OCI-LY1 (cell line): ENCODE measurements at regions not wholly inside any gene's neighbourhood (a gene's known extent, or its start where the extent isn't known, plus 50 kb on each side); places are given as distances from the start of the nearest gene placed in this dataset.

ENCODE experiments used
- H2AFZ ChIP-seq: fragments of 200-600 bp; sonication (generic), shearing (Covaris generic); 2 replicates; pipeline ENCODE4 v1.6.0; 2014; ENCODE audit warnings: antibody characterized with exemption, mild to moderate bottlenecking, low read length
- H3F3A ChIP-seq: fragments of 200-600 bp; sonication (generic), shearing (Covaris generic); 2 replicates; pipeline ENCODE4 v1.6.0; 2014; ENCODE audit warnings: mild to moderate bottlenecking, antibody characterized with exemption, low read length, moderate library complexity; ENCODE audit not compliant: insufficient read depth
- H3K27ac ChIP-seq: fragments of 200-600 bp; sonication (generic); 2 replicates; pipeline ENCODE4 v1.5.1; 2014; ENCODE audit warnings: low read length, mixed run types, mild to moderate bottlenecking, low read depth; ENCODE audit not compliant: poor library complexity, severe bottlenecking
- H3K27me3 ChIP-seq: fragments of 200-600 bp; sonication (generic); 2 replicates; pipeline ENCODE4 v1.6.0; 2014; ENCODE audit warnings: antibody characterized with exemption, mild to moderate bottlenecking, low read length, moderate library complexity; ENCODE audit not compliant: insufficient read depth
- H3K36me3 ChIP-seq: fragments of 200-600 bp; sonication (generic); 2 replicates; pipeline ENCODE4 v1.6.1; 2014; ENCODE audit warnings: mild to moderate bottlenecking, antibody characterized with exemption, low read length, moderate library complexity, mixed read lengths; ENCODE audit not compliant: insufficient read depth
- H3K4me1 ChIP-seq: fragments of 200-600 bp; sonication (generic); 2 replicates; pipeline ENCODE4 v1.5.1; 2014; ENCODE audit warnings: mild to moderate bottlenecking, low read length, moderate library complexity; ENCODE audit not compliant: insufficient read depth, severe bottlenecking
- H3K4me2 ChIP-seq: fragments of 200-600 bp; sonication (generic), shearing (Covaris generic); 2 replicates; pipeline ENCODE4 v1.6.1; 2014; ENCODE audit warnings: low read length
- H3K4me3 ChIP-seq: fragments of 200-600 bp; sonication (generic); 2 replicates; pipeline ENCODE4 v1.5.1; 2014; ENCODE audit warnings: low read length, low read depth, mild to moderate bottlenecking, mixed read lengths; ENCODE audit not compliant: poor library complexity, severe bottlenecking
- H3K79me2 ChIP-seq: fragments of 200-600 bp; shearing (Covaris generic); 2 replicates; pipeline ENCODE4 v1.6.1; 2016; ENCODE audit warnings: mixed run types, low read length, mixed read lengths; ENCODE audit not compliant: insufficient read depth
- H3K9ac ChIP-seq: fragments of 200-600 bp; sonication (generic), shearing (Covaris generic); 2 replicates; pipeline ENCODE4 v1.6.1; 2014; ENCODE audit warnings: mild to moderate bottlenecking, low read length, mixed read lengths
- H3K9me2 ChIP-seq: fragments of 200-600 bp; sonication (generic), shearing (Covaris generic); 2 replicates; pipeline ENCODE4 v1.6.1; 2014; ENCODE audit warnings: low read depth, mild to moderate bottlenecking, low read length, mixed read lengths
- H3K9me3 ChIP-seq: fragments of 200-600 bp; shearing (Covaris generic); 2 replicates; pipeline ENCODE4 v1.6.1; 2014; ENCODE audit warnings: low read length, mixed read lengths
- H4K20me1 ChIP-seq: fragments of 200-600 bp; sonication (generic), shearing (Covaris generic); 2 replicates; pipeline ENCODE4 v1.6.0; 2016; ENCODE audit warnings: mild to moderate bottlenecking, low read length; ENCODE audit not compliant: insufficient read depth
- CTCF ChIP-seq: fragments of 200-600 bp; sonication (generic), shearing (Covaris generic); IDR thresholded peaks from 2 replicates; pipeline ENCODE4 v1.5.1; 2017; ENCODE audit warnings: mild to moderate bottlenecking, antibody characterized with exemption, low read length, moderate library complexity, mixed read lengths
- EZH2 ChIP-seq: fragments of 200-600 bp; sonication (generic), shearing (Covaris generic); IDR thresholded peaks from 2 replicates; pipeline ENCODE4 v1.8.0; 2017; ENCODE audit warnings: borderline replicate concordance, mixed run types, mild to moderate bottlenecking, antibody characterized with exemption, low read length, moderate library complexity, mixed read lengths

DNA sequence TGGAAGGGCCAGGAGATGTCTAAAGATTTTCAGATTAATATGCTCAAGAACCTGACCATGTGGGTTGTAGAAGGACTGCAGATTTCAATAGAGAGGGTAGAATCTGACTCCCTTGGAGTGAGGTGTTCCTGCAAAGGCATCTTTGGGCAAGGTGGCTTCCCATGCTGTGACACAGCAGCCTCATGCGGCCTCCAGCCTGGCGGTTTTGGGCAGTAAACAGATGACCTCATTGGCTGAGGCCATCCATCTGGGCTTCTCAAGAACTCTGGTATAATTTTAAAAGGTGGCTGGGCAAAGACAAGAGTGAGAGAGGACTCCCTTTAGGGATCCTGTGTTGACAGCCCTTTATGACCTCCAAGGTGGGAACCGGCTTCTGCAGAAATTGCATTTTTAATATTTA is 90.3 kb upstream of the ERCC6L2 start:
- Histone ChIP-seq H3K27ac (no peak overlapping the region), H3K9me3 (no peaks in the 10 kb centered on the region), H3K36me3 (no peaks in the 10 kb centered on the region), H3K4me1 (no peaks in the 10 kb centered on the region), H3K27me3 (no peaks in the 10 kb centered on the region), H3K9ac (no peak overlapping the region), H3K9me2 (no peaks in the 10 kb centered on the region), H3K79me2 (no peaks in the 10 kb centered on the region), H3K4me3 (no peak overlapping the region), H2AFZ (no peak overlapping the region), H3F3A (no peaks in the 10 kb centered on the region), H3K4me2 (no peak overlapping the region), H4K20me1 (no peaks in the 10 kb centered on the region)
- TF ChIP-seq EZH2 = no peak
- TF ChIP-seq CTCF = no peak

- H2AFZ ChIP-seq = no peak overlapping the region
- no peak overlapping the region for H3K9ac ChIP-seq
- no peak overlapping the region for H3K27ac ChIP-seq
- no peak overlapping the region for H3K4me3 ChIP-seq
- no peak overlapping the region for H3K4me2 ChIP-seq
- no peaks in the 10 kb centered on the region for H3K27me3 ChIP-seq
- TF ChIP-seq CTCF (no peak), EZH2 (no peak)
- no peaks in the 10 kb centered on the region for H3K36me3 ChIP-seq
- no peaks in the 10 kb centered on the region for H3K4me1 ChIP-seq
- H4K20me1 ChIP-seq = no peaks in the 10 kb centered on the region
- no peaks in the 10 kb centered on the region for H3K79me2 ChIP-seq
- no peaks in the 10 kb centered on the region for H3F3A ChIP-seq
- no peaks in the 10 kb centered on the region for H3K9me2 ChIP-seq
- no peaks in the 10 kb centered on the region for H3K9me3 ChIP-seq
These were observed 91.2 kb upstream of the ERCC6L2 start for GRCh38 chr9:95784318-95784717.

- TF ChIP-seq EZH2 (no peak), CTCF (no peak)
- Histone ChIP-seq H2AFZ (no peak overlapping the region), H3K79me2 (no peaks in the 10 kb centered on the region), H4K20me1 (no peaks in the 10 kb centered on the region), H3K4me1 (no peaks in the 10 kb centered on the region), H3K9me3 (no peaks in the 10 kb centered on the region), H3K27ac (no peak overlapping the region), H3F3A (no peaks in the 10 kb centered on the region), H3K4me3 (no peak overlapping the region), H3K4me2 (no peak overlapping the region), H3K9me2 (no peaks in the 10 kb centered on the region), H3K36me3 (no peaks in the 10 kb centered on the region), H3K27me3 (no peaks in the 10 kb centered on the region), H3K9ac (no peak overlapping the region)
These were observed 92.0 kb upstream of the ERCC6L2 start for GRCh38 chr9:95783426-95783975.
